T-helper 9 cell (primary cell): ENCODE measurements at regions not wholly inside any gene's neighbourhood (a gene's known extent, or its start where the extent isn't known, plus 50 kb on each side); places are given as distances from the start of the nearest gene placed in this dataset.

Experiments
- DNase-seq: peaks from one replicate; pipeline ENCODE4 v3.0.0-alpha.2; 2020

DNA sequence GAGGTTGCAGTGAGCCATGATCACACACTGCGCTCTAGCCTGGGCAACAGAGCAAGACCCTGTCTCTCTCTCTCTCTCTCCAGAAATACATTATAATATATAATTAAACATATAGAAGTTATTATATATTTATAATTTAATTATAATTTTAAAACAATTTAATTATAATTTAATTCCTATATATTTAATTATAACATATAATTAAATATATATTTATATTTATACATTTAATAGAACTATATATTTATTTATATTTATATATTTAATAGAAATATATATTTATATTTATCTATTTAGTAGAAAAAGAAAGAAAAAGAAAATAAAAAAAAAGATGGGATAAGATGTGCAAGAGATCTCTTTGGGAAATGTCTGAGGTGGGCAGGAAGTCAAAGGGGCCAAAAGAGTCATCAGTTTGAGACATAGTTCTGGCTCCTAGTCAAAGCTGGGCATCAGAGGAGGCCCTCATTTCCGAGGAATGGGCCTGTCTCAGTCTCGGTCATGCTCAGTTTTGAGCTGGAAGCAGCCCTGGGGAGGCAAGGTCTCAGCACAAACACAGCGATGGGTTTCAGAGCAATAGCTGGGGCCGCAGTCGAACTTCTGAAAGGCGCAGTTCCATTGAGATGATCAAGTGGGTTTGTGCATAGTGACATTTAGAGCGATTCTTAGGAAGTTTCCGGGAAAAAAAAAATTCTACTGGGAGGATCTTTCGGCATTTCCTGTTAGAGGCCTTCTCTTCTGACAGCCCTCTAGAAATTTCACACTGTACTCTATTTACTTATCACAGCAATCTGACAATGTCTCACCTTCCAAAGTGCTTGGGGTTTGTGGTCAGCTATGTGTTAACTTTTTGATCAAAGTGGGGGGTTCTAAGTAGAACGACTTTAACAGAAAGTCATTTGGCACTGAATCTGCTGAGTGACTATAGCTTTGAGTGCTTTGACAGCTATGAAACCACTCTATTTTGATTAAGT, 58.7 kb upstream of the GZMB start:
- no peak for DNase-seq

DNA sequence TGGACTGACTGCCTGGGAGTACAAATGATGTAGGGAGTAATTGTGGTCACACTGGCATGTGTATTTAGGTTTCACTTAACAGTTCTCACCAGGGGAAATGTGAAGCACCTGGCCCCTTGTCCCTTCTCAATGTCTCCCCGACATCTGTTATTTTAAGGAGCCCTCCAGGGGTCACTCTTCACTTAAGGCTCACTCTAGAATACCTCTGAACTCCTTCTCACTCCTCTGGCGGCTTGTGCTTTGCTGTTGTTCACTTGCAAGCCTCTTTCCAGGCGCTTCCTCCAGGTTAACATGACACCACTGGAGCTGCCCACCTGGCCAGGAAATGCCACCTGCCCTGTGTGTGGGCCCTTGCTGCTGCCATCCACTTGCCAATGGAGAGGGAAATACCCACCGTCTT, 56.5 kb upstream of the GZMB start:
- no peak for DNase-seq

DNA sequence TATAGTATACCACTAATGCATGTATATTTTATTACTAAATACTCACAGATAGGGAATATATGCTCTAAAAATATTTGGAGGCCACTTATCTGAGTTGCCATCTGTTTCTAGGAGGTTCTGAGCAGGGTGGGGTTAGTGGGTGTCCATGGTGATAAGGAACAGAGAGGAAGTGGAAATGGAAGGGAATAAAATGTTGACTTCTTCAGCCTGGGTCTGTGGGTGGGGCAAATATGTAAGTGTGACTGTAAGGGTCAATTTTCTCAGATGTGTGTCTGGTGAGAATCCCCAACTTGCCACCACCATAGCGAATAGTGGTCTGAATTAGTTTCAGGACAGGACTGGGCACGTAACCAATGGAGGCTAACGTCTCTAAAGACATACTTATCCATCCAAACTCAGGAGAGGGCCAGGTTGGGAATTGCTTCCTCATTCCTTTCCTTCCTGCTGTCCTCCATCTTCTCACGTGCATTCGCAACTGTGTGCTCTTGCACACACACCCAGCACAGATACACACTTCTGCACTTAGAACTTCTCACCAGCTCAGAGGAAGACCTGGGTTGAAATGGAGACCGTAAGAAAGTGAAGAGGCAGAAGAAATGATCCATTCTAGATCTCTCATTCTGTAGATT, 54.2 kb upstream of the GZMB start:
- DNase-seq = no peak
